DMS 273 (cell line): ENCODE measurements at regions not wholly inside any gene's neighbourhood (a gene's known extent, or its start where the extent isn't known, plus 50 kb on each side); places are given as distances from the start of the nearest gene placed in this dataset.
A peak's percentile ranks its signal among the peaks of the same experiment; 100 is the strongest.

ENCODE experiments used
- DNase-seq: peaks from one replicate; lab custom pipeline; 2025; ENCODE audit not compliant: unreplicated experiment; lab: John Stamatoyannopoulos, UW

GRCh38 chr1:235011599-235012435 lies 116.8 kb downstream of the TOMM20 start:
- peak; percentile 72 for DNase-seq

- no peak for DNase-seq
Observed at GRCh38 chr1:235011064-235011598, 117.5 kb downstream of the TOMM20 start.

GRCh38 chr1:235009561-235010306 lies 118.9 kb downstream of the TOMM20 start:
- DNase-seq: no peak

GRCh38 chr1:235009074-235009473 lies 119.6 kb downstream of the TOMM20 start:
- no peak for DNase-seq

- no peak for DNase-seq
Observed at GRCh38 chr1:235008239-235008638, 120.4 kb downstream of the TOMM20 start.

- no peak for DNase-seq
Observed at GRCh38 chr1:235006816-235007215, 121.8 kb downstream of the TOMM20 start.

- no peak for DNase-seq
Observed at GRCh38 chr1:235006132-235006721, 122.4 kb downstream of the TOMM20 start.

- DNase-seq: no peak
Observed at GRCh38 chr1:235004840-235005391, 123.7 kb downstream of the TOMM20 start.

- no peak for DNase-seq
Observed at GRCh38 chr1:235004276-235004675, 124.4 kb downstream of the TOMM20 start.

- no peak for DNase-seq
Observed at GRCh38 chr1:235002706-235003300, 125.8 kb downstream of the TOMM20 start.

- no peak for DNase-seq
Observed at GRCh38 chr1:234999513-234999940, 129.1 kb downstream of the TOMM20 start.

- peak; percentile 54 for DNase-seq
Observed at GRCh38 chr1:234997896-234998741, 130.5 kb downstream of the TOMM20 start.

GRCh38 chr1:234997201-234997895 lies 131.3 kb downstream of the TOMM20 start:
- DNase-seq: peak; percentile 94

GRCh38 chr1:234996245-234996757 lies 132.3 kb downstream of the TOMM20 start:
- DNase-seq: no peak

GRCh38 chr1:234994436-234995295 lies 134.0 kb downstream of the TOMM20 start:
- DNase-seq: no peak

- no peak for DNase-seq
Observed at GRCh38 chr1:234992065-234992464, 136.6 kb downstream of the TOMM20 start.

GRCh38 chr1:234990874-234991801 lies 137.5 kb downstream of the TOMM20 start:
- no peak for DNase-seq
